GM23338 (cell line): ENCODE measurements at regions not wholly inside any gene's neighbourhood (a gene's known extent, or its start where the extent isn't known, plus 50 kb on each side); places are given as distances from the start of the nearest gene placed in this dataset.
A peak's percentile ranks its signal among the peaks of the same experiment; 100 is the strongest.

ENCODE experiments used
- ATAC-seq: fragments of 200-7000 bp; cut with Tn5 transposase; 3 replicates; pipeline ENCODE4 v1.9.1; 2020
- DNase-seq: peaks from one replicate; pipeline ENCODE4 v3.0.0-alpha.2; 2015; ENCODE audit warnings: low spot score
- H2AFZ ChIP-seq: fragments of 200-600 bp; sonication (generic); 2 replicates; pipeline ENCODE4 v1.8.0; 2016; ENCODE audit warnings: antibody characterized with exemption, mild to moderate bottlenecking, moderate library complexity
- H3F3A ChIP-seq: fragments of 200-600 bp; sonication (generic); replicated peaks from 2 replicates; pipeline ENCODE4 v1.8.0; 2017; ENCODE audit warnings: antibody characterized with exemption, mixed run types, low read depth
- H3K27ac ChIP-seq: fragments of 200-600 bp; sonication (generic); 2 replicates; pipeline ENCODE4 v1.6.1; 2016; ENCODE audit warnings: low read depth
- H3K27me3 ChIP-seq: fragments of 200-600 bp; sonication (generic); 2 replicates; pipeline ENCODE4 v1.8.0; 2016; ENCODE audit warnings: mild to moderate bottlenecking, mixed run types, moderate library complexity; ENCODE audit not compliant: insufficient read depth
- H3K36me3 ChIP-seq: fragments of 200-600 bp; sonication (generic); 2 replicates; pipeline ENCODE4 v1.8.0; 2016; ENCODE audit warnings: mild to moderate bottlenecking; ENCODE audit not compliant: insufficient read depth
- H3K4me1 ChIP-seq: fragments of 200-600 bp; sonication (generic); 2 replicates; pipeline ENCODE4 v1.8.0; 2016; ENCODE audit warnings: mild to moderate bottlenecking, moderate library complexity; ENCODE audit not compliant: insufficient read depth
- H3K4me2 ChIP-seq: fragments of 200-600 bp; sonication (generic); 2 replicates; pipeline ENCODE4 v1.7.1; 2017; ENCODE audit warnings: mixed run types
- H3K4me3 ChIP-seq: fragments of 200-600 bp; sonication (generic); 2 replicates; pipeline ENCODE4 v1.6.1; 2016; ENCODE audit warnings: mixed run types
- H3K79me2 ChIP-seq: fragments of 200-600 bp; sonication (generic); replicated peaks from 2 replicates; pipeline ENCODE4 v1.8.0; 2017; ENCODE audit warnings: mild to moderate bottlenecking; ENCODE audit not compliant: insufficient read depth
- H3K9me2 ChIP-seq: fragments of 200-600 bp; sonication (generic); 2 replicates; pipeline ENCODE4 v1.8.0; 2017; ENCODE audit not compliant: insufficient read depth
- H4K20me1 ChIP-seq: fragments of 200-600 bp; sonication (generic); replicated peaks from 2 replicates; pipeline ENCODE4 v1.8.0; 2017; ENCODE audit warnings: mild to moderate bottlenecking; ENCODE audit not compliant: insufficient read depth
- H3K27ac Mint-ChIP-seq: 2 replicates; pipeline ENCODE4 v1.8.0; 2020; ENCODE audit warnings: inconsistent platforms, mild to moderate bottlenecking, moderate library complexity, mixed read lengths
- H3K27me3 Mint-ChIP-seq: 3 replicates; pipeline ENCODE4 v1.8.0; 2022; ENCODE audit warnings: low read depth, mild to moderate bottlenecking, moderate library complexity, mixed read lengths, inconsistent platforms; ENCODE audit not compliant: insufficient read depth, poor library complexity
- H3K36me3 Mint-ChIP-seq: 3 replicates; pipeline ENCODE4 v1.8.0; 2021; ENCODE audit warnings: low read depth, mild to moderate bottlenecking, inconsistent platforms, moderate library complexity, mixed read lengths
- H3K4me1 Mint-ChIP-seq: 3 replicates; pipeline ENCODE4 v1.8.0; 2020; ENCODE audit warnings: mild to moderate bottlenecking, inconsistent platforms, mixed read lengths
- H3K4me3 Mint-ChIP-seq: 3 replicates; pipeline ENCODE4 v1.8.0; 2021; ENCODE audit warnings: moderate library complexity, mild to moderate bottlenecking, inconsistent platforms, mixed read lengths
- H3K9me3 Mint-ChIP-seq: 3 replicates; pipeline ENCODE4 v1.8.0; 2020; ENCODE audit warnings: moderate library complexity, mild to moderate bottlenecking, inconsistent platforms, mixed read lengths
- CREB1 ChIP-seq: fragments of 250-450 bp; sonication (Bioruptor Pico); IDR thresholded peaks from 2 replicates; pipeline ENCODE4 v1.5.0; 2020; ENCODE audit warnings: low read depth, mild to moderate bottlenecking, moderate library complexity
- JUNB ChIP-seq: IDR thresholded peaks from one replicate; pipeline ENCODE4 v1.6.1; 2016; ENCODE audit warnings: antibody characterized with exemption; ENCODE audit not compliant: unreplicated experiment
- NANOG ChIP-seq: IDR thresholded peaks from 2 replicates; pipeline ENCODE4 v1.6.1; 2016; ENCODE audit warnings: antibody characterized with exemption, borderline replicate concordance
- POLR2AphosphoS5 ChIP-seq: IDR thresholded peaks from 2 replicates; pipeline ENCODE4 v1.6.1; 2016; ENCODE audit warnings: antibody characterized with exemption, low read depth
- STAT1 ChIP-seq: IDR thresholded peaks from one replicate; pipeline ENCODE4 v1.6.1; 2016; ENCODE audit warnings: antibody characterized with exemption; ENCODE audit not compliant: unreplicated experiment
- ZNF331 ChIP-seq: fragments of 250-450 bp; sonication (Bioruptor Pico); IDR thresholded peaks from 2 replicates; pipeline ENCODE4 v1.5.0; 2020; ENCODE audit warnings: low read depth, mild to moderate bottlenecking, moderate library complexity
- ZNF462 ChIP-seq: fragments of 250-450 bp; sonication (Bioruptor Pico); IDR thresholded peaks from 2 replicates; pipeline ENCODE4 v1.5.0; 2020; ENCODE audit warnings: mild to moderate bottlenecking, moderate library complexity

- H3K79me2 ChIP-seq: no peaks in the 10 kb centered on the region
- H3K9me2 ChIP-seq: no peaks in the 10 kb centered on the region
- H4K20me1 ChIP-seq: no peaks in the 10 kb centered on the region
- ATAC-seq (peak; percentile 84), DNase-seq (peak; percentile 63)
- H2AFZ ChIP-seq: no peak overlapping the region
- H3K4me2 ChIP-seq: no peak overlapping the region
- no peaks in the 10 kb centered on the region for H3F3A ChIP-seq
- TF ChIP-seq NANOG (no peak), JUNB (no peak), ZNF462 (peak; percentile 67; the same call in 1 of the 2 replicates)
- H3K4me3 ChIP-seq: no peak overlapping the region
- H3K4me3 Mint-ChIP-seq: no peak overlapping the region
- H3K4me1 Mint-ChIP-seq: peaks cover 22% of the 10 kb centered on the region
- H3K36me3 Mint-ChIP-seq: peaks cover 3% of the 10 kb centered on the region; the same call in 2 of the 3 replicates
- no peaks in the 10 kb centered on the region for H3K27me3 ChIP-seq
- peaks cover 16% of the 10 kb centered on the region for H3K4me1 ChIP-seq
- H3K27ac ChIP-seq: no peak overlapping the region
- peak overlapping the region; percentile 2; the same call in 1 of the 2 replicates for H3K27ac Mint-ChIP-seq
- H3K27me3 Mint-ChIP-seq: no peaks in the 10 kb centered on the region
- H3K9me3 Mint-ChIP-seq: no peaks in the 10 kb centered on the region
- no peaks in the 10 kb centered on the region for H3K36me3 ChIP-seq
Observed at GRCh38 chr6:72561629-72562028, 60.2 kb upstream of the KCNQ5 start.

GRCh38 chr6:72564231-72564630 lies 57.6 kb upstream of the KCNQ5 start:
- Histone ChIP-seq H3K4me2 (no peak overlapping the region), H3K79me2 (0 out of 2 replicates have a peak, but pooled peaks cover 6% of the 10 kb centered on the region), H3K36me3 (no peaks in the 10 kb centered on the region), H3F3A (no peaks in the 10 kb centered on the region), H3K4me3 (no peak overlapping the region), H2AFZ (no peak overlapping the region), H3K27ac (no peak overlapping the region), H4K20me1 (no peaks in the 10 kb centered on the region), H3K27me3 (no peaks in the 10 kb centered on the region), H3K4me1 (peaks cover 9% of the 10 kb centered on the region), H3K9me2 (no peaks in the 10 kb centered on the region)
- ATAC-seq (no peak), DNase-seq (no peak)
- TF ChIP-seq ZNF462 (no peak), STAT1 (no peak), CREB1 (CRISPR knock-in tag) (no peak), JUNB (no peak), ZNF331 (CRISPR knock-in tag) (no peak), POLR2AphosphoS5 (no peak)
- H3K27me3 Mint-ChIP-seq: no peaks in the 10 kb centered on the region
- no peak overlapping the region for H3K4me3 Mint-ChIP-seq
- H3K27ac Mint-ChIP-seq: no peak overlapping the region
- peaks cover 15% of the 10 kb centered on the region for H3K4me1 Mint-ChIP-seq
- no peaks in the 10 kb centered on the region for H3K9me3 Mint-ChIP-seq
- peaks cover 5% of the 10 kb centered on the region; the same call in 2 of the 3 replicates for H3K36me3 Mint-ChIP-seq
